Stimulated activated naive CD8-positive, alpha-beta T cell treated with anti-CD3 and anti-CD28 coated beads, Interleukin-15, amount 100 ng/mL, for 72 hours (primary cell): ENCODE measurements at regions not wholly inside any gene's neighbourhood (a gene's known extent, or its start where the extent isn't known, plus 50 kb on each side); places are given as distances from the start of the nearest gene placed in this dataset.
"Not testable (repeated sequence)": the region's sequence is repeated elsewhere in the genome, so short reads cannot be mapped to it uniquely, and the experiment has no call there.

Experiments
- ATAC-seq: fragments of 150-1000 bp; cut with Tn5 transposase; 2 replicates; pipeline ENCODE4 v1.10.0; 2021; ENCODE audit warnings: mild to moderate bottlenecking, moderate library complexity
- DNase-seq, 2 donors: peaks; one replicate each; pipeline ENCODE4 v3.0.0; 2021 to 2022
- H3K27ac Mint-ChIP-seq, 2 donors: one replicate each; pipeline ENCODE4 v1.8.0; 2022; ENCODE audit warnings: mild to moderate bottlenecking in 2 of 2, mixed read lengths in 2 of 2, moderate library complexity in 2 of 2
- H3K27me3 Mint-ChIP-seq: one replicate; pipeline ENCODE4 v1.8.0; 2022; ENCODE audit warnings: mixed read lengths
- H3K4me1 Mint-ChIP-seq: one replicate; pipeline ENCODE4 v1.8.0; 2022; ENCODE audit warnings: mild to moderate bottlenecking, mixed read lengths
- H3K4me3 Mint-ChIP-seq, 2 donors: one replicate each; pipeline ENCODE4 v1.8.0; 2022; ENCODE audit warnings: mild to moderate bottlenecking in 2 of 2, mixed read lengths in 2 of 2, moderate library complexity in 1 of 2
- H3K9me3 Mint-ChIP-seq, 2 donors: one replicate each; pipeline ENCODE4 v1.8.0; 2022; ENCODE audit warnings: mixed read lengths in 2 of 2

- Mint-ChIP-seq H3K27me3 (no peaks in the 10 kb centered on the region), H3K4me3 (no peak overlapping the region), H3K9me3 (peaks cover 2 to 7% of the 10 kb centered on the region in 2 donors), H3K27ac (no peak overlapping the region), H3K4me1 (no peaks in the 10 kb centered on the region)
- ATAC-seq (no peak), DNase-seq (no peak)
Observed at GRCh38 chr4:57943682-57944081, 833.5 kb upstream of the IGFBP7 start.

- H3K27ac Mint-ChIP-seq, H3K27me3 Mint-ChIP-seq, DNase-seq, ATAC-seq, H3K4me1 Mint-ChIP-seq, H3K4me3 Mint-ChIP-seq: not testable (repeated sequence)
- H3K9me3 Mint-ChIP-seq = peaks cover 12 to 22% of the 10 kb centered on the region in 2 donors
Observed at GRCh38 chr4:57937326-57937725, 827.1 kb upstream of the IGFBP7 start.

DNA sequence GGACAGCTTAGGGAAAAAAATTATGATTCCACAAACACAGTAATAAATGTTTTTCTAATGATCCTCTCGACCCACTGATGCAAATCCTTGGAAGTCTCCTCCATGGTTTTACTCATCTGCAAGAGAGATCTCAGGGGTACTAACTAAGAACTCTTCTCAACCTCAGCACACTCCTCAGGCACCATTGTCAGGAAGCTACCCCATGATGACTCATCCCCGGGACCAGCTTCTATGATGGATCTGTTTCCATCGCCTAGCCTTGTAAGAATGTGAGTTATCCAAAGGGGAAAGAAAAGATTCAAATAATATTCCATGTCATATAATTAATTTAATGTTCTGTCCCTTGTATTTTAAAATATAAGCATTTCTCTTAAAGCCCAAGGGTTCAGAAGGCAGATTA lies 816.1 kb upstream of the IGFBP7 start:
- H3K27ac Mint-ChIP-seq = no peak overlapping the region
- DNase-seq = no peak

GRCh38 chr4:57924951-57925350 lies 814.8 kb upstream of the IGFBP7 start:
- H3K27ac Mint-ChIP-seq = no peak overlapping the region
- no peaks in the 10 kb centered on the region for H3K9me3 Mint-ChIP-seq
- DNase-seq = no peak
- no peak overlapping the region for H3K4me3 Mint-ChIP-seq
- no peaks in the 10 kb centered on the region for H3K27me3 Mint-ChIP-seq
- ATAC-seq = no peak
- H3K4me1 Mint-ChIP-seq = no peaks in the 10 kb centered on the region

More for the DNA sequence above, 816.1 kb upstream of the IGFBP7 start:
- H3K4me3 Mint-ChIP-seq = no peak overlapping the region
- H3K9me3 Mint-ChIP-seq = no peaks in the 10 kb centered on the region
- no peak for ATAC-seq
- no peaks in the 10 kb centered on the region for H3K4me1 Mint-ChIP-seq
- H3K27me3 Mint-ChIP-seq = no peaks in the 10 kb centered on the region

- DNase-seq (no peak), ATAC-seq (no peak)
- H3K9me3 Mint-ChIP-seq = peaks cover 0 to 5% of the 10 kb centered on the region in 2 donors
- no peak overlapping the region for H3K27ac Mint-ChIP-seq
- no peak overlapping the region for H3K4me3 Mint-ChIP-seq
- no peaks in the 10 kb centered on the region for H3K4me1 Mint-ChIP-seq
- no peaks in the 10 kb centered on the region for H3K27me3 Mint-ChIP-seq
Observed at GRCh38 chr4:57916479-57916878, 806.3 kb upstream of the IGFBP7 start.

GRCh38 chr4:57911203-57911602 lies 801.0 kb upstream of the IGFBP7 start:
- no peaks in the 10 kb centered on the region for H3K4me1 Mint-ChIP-seq
- H3K27me3 Mint-ChIP-seq = no peaks in the 10 kb centered on the region
- no peak overlapping the region for H3K27ac Mint-ChIP-seq
- H3K4me3 Mint-ChIP-seq = no peak overlapping the region
- no peak for DNase-seq
- no peak for ATAC-seq
- H3K9me3 Mint-ChIP-seq = no peaks in the 10 kb centered on the region

DNA sequence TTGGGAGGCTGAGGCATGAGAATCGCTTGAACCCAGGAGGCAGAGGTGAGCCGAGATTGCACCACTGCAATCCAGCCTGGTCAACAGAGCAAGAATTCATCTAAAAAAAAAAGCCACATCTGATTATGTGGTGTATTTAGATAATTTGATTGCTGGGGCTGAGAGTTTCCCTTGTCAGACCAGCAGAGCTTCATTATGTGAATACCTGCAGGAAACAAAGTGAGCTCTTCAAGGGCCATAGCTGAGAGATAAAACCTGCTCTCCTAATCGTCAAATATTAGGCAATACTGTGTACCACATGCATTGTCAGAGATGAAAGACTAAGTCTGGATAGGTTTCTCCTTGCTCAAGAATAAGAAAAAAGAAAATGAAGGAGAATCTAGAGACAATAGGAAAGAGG lies 800.0 kb upstream of the IGFBP7 start:
- no peaks in the 10 kb centered on the region for H3K4me1 Mint-ChIP-seq
- no peak overlapping the region for H3K27ac Mint-ChIP-seq
- no peak overlapping the region for H3K4me3 Mint-ChIP-seq
- no peaks in the 10 kb centered on the region for H3K9me3 Mint-ChIP-seq
- no peak for DNase-seq
- no peak for ATAC-seq
- no peaks in the 10 kb centered on the region for H3K27me3 Mint-ChIP-seq

DNA sequence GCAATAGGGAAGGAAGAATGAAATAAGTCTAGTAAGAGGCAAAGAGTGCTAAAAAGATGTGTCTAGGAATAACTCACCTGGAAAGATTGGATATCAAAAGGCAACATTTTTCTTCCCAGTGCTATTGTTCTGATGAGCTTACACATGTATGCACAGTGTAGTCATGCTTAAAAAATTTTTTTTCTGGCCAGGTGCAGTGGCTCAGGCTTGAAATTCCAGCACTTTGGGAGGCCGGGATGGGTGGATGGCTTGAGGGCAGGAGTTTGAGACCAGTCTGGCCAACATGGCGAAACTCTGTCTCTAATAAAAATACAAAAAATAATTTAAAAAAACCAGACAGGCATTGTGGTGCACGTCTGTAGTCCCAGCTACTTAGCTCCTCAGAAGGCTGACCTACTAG lies 795.8 kb upstream of the IGFBP7 start:
- Mint-ChIP-seq H3K4me3 (no peak overlapping the region), H3K4me1 (no peaks in the 10 kb centered on the region), H3K27me3 (no peaks in the 10 kb centered on the region), H3K9me3 (no peaks in the 10 kb centered on the region), H3K27ac (no peak overlapping the region)
- ATAC-seq (no peak), DNase-seq (no peak)

DNA sequence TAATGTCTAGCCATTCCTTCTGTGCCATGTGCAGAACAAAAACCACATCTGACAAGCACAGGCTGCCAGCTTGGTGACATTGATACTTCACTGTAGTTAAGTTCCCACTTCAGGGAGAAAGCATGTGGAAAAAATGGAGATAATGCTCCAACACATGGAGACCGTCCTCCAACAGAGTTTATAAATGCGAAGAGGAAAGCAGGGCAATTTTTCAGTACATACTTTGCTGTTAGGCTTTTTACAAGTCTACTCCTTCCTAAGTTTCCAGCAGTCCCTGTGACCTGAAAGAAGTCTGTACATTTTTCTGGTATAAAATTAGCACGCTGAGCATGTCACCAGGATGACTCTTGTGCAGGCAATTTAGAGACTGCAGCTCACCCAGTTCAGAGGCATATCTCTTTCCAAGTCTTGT lies 766.9 kb upstream of the IGFBP7 start:
- no peaks in the 10 kb centered on the region for H3K4me1 Mint-ChIP-seq
- ATAC-seq (no peak), DNase-seq (no peak)
- H3K27me3 Mint-ChIP-seq = no peaks in the 10 kb centered on the region
- no peak overlapping the region for H3K27ac Mint-ChIP-seq
- H3K9me3 Mint-ChIP-seq = peaks cover 19 to 23% of the 10 kb centered on the region in 2 donors
- no peak overlapping the region for H3K4me3 Mint-ChIP-seq

DNA sequence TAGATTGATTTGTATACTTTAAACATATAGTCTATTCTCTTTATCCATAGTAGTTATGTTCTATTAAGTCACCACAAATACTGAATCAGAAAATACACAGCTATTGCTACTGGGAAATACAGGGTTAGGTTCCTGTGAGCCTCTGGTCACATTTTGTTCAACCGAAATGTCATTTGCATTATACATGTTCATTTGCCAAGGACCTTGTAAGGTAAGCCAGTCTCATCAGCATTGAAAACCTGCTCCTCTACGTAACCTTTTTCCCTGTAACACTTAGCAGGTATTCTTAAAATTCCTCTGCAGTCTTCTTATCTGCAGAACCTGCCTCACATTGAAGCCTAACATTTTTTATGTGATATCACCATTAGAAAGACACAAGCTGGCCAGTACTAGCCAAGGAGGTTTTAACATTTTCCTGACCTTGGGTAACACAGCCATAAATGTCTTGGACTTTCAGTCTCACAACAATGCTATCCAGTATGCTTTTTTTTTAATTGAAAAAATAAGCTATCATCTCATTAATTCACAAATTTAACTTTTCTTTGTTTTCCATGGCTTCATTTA lies 765.7 kb upstream of the IGFBP7 start:
- ATAC-seq (no peak), DNase-seq (no peak)
- Mint-ChIP-seq H3K27me3 (no peaks in the 10 kb centered on the region), H3K27ac (no peak overlapping the region), H3K4me1 (no peaks in the 10 kb centered on the region), H3K4me3 (no peak overlapping the region), H3K9me3 (peaks cover 14 to 17% of the 10 kb centered on the region in 2 donors)

DNA sequence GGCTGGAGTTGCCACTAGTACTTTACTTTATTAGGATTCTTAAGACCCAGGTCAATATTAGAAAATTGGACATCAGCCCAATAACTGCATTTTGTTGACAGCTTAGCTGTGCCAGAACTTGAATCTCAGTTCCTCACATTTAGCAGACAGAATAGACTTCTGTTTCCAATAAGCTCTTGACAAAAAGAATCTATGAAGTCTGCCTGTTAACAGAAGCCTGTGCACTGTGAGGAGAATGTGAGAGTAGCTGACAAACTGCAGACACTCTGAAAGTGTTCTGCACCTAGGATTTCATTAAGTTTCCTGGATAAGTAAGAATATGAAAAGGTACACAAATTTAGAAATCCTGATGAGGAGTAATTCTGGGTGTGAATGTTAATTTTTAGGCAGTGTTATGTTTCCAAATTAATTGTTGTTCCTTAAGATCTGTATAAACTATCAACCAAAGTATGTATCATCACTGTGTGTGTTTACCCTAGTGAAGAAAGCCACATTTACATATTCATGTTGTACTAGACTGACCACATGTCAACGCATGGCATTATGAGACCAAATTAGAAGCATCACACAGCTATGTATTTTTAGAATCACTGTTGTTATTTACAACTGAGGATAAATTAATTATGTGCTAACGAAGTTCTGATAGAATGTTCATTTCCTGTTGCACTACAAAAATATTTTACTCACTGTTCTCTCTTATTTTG lies 756.4 kb upstream of the IGFBP7 start:
- no peak for DNase-seq
- Mint-ChIP-seq H3K4me3 (no peak overlapping the region), H3K27me3 (no peaks in the 10 kb centered on the region)

GRCh38 chr4:57865264-57865663 lies 755.1 kb upstream of the IGFBP7 start:
- Mint-ChIP-seq H3K4me3 (no peak overlapping the region), H3K27me3 (no peaks in the 10 kb centered on the region), H3K9me3 (no peaks in the 10 kb centered on the region), H3K27ac (no peak overlapping the region), H3K4me1 (no peaks in the 10 kb centered on the region)
- ATAC-seq (no peak), DNase-seq (no peak)

More for the DNA sequence above, 756.4 kb upstream of the IGFBP7 start:
- Mint-ChIP-seq H3K27ac (no peak overlapping the region), H3K4me1 (no peaks in the 10 kb centered on the region), H3K9me3 (no peaks in the 10 kb centered on the region)
- no peak for ATAC-seq

DNA sequence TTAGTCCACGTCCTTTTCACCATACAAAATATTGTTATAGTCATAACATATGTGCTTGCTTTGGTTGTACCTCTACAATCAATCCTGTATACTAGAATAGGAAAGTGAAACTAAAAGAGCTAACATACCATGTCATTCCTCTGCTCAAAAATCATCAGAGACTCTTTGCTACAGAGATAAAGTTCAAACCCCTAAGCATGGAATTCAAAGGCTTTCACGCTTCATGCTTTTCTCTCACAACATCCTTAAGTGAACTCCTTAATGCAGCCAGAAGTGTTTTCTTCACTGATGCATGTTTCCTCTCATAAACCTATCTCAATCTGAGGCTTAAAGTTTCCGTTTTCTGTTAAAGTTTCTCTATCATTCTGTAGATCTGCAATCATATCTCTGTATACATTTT lies 744.6 kb upstream of the IGFBP7 start:
- no peaks in the 10 kb centered on the region for H3K27me3 Mint-ChIP-seq
- ATAC-seq (no peak), DNase-seq (no peak)
- H3K4me3 Mint-ChIP-seq = no peak overlapping the region
- H3K4me1 Mint-ChIP-seq = no peaks in the 10 kb centered on the region
- H3K9me3 Mint-ChIP-seq = no peaks in the 10 kb centered on the region
- H3K27ac Mint-ChIP-seq = no peak overlapping the region

GRCh38 chr4:57850141-57850540 lies 740.0 kb upstream of the IGFBP7 start:
- Mint-ChIP-seq H3K27ac (no peak overlapping the region), H3K27me3 (no peaks in the 10 kb centered on the region), H3K9me3 (peaks cover 7 to 15% of the 10 kb centered on the region in 2 donors), H3K4me1 (no peaks in the 10 kb centered on the region), H3K4me3 (no peak overlapping the region)
- no peak for ATAC-seq
- no peak for DNase-seq

DNA sequence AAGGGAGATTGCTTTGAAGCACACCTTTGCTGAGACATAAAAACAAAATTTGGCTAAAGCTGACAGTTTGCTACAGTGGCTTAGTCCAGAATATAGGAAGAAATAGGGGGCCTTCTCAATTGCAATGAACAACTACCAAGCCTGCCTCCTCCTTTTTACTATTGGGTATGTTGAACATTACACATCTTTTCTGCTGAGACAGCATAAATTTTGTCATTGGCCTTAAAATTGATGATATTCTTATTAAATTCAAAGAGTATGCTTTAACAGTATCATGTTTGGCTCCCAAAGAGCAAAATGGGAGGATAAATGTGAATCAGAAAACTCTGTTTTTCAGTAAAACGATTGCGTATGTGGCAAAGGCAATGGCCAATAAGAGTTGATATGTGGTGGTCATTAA lies 721.9 kb upstream of the IGFBP7 start:
- Mint-ChIP-seq H3K4me1 (no peaks in the 10 kb centered on the region), H3K27me3 (no peaks in the 10 kb centered on the region), H3K27ac (no peak overlapping the region), H3K4me3 (no peak overlapping the region), H3K9me3 (peaks cover 0 to 2% of the 10 kb centered on the region in 2 donors)
- ATAC-seq (no peak), DNase-seq (no peak)

DNA sequence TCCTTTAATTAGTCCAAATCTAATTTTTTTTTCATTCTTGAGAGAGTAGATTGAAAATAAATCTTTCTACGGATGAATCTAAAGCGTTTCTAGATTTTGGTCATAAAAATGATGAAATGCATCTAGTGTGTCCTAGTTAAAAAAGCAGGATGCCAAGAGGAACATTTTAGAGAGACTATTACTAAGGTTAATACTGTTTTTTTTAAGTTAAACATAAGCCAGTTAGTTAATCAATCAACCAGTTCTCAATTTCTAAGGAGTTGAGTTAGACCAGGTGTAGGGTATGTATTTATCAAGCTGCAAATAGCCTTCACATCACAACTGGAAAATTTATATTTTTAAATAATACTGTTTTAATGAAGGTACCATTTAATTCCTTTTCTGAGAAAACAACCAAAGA lies 679.5 kb upstream of the IGFBP7 start:
- H3K4me3 Mint-ChIP-seq = no peak overlapping the region
- no peak overlapping the region for H3K27ac Mint-ChIP-seq
- no peaks in the 10 kb centered on the region for H3K4me1 Mint-ChIP-seq
- no peak for DNase-seq
- no peaks in the 10 kb centered on the region for H3K9me3 Mint-ChIP-seq
- H3K27me3 Mint-ChIP-seq = no peaks in the 10 kb centered on the region
- no peak for ATAC-seq

DNA sequence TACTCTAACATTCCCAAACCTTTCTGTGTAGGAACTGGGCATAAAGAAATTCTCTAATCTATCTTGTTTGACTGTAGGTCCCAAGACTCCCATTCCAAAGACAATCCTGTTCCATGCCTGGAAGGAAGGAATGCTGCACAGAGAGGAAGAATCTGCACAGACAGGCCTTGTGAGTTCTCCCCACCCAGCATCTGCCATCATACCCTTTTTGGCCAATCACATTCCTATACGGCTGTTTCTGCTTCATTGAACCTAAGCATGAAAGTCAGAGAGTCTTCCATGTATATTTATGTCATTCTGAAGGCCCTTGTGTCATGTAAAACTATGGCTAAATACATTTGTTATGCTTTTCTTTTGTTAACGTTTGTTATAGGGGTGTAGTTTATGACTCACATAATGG lies 667.7 kb upstream of the IGFBP7 start:
- ATAC-seq (no peak), DNase-seq (no peak)
- H3K4me1 Mint-ChIP-seq = no peaks in the 10 kb centered on the region
- H3K27ac Mint-ChIP-seq = no peak overlapping the region
- H3K4me3 Mint-ChIP-seq = no peak overlapping the region
- peaks cover 13 to 34% of the 10 kb centered on the region in 2 donors for H3K9me3 Mint-ChIP-seq
- no peaks in the 10 kb centered on the region for H3K27me3 Mint-ChIP-seq
